ENCODE measurements at regions not wholly inside any gene's neighbourhood (a gene's known extent, or its start where the extent isn't known, plus 50 kb on each side); places are given as distances from the start of the nearest gene placed in this dataset.
A peak's percentile ranks its signal among the peaks of the same experiment; 100 is the strongest.

DNA sequence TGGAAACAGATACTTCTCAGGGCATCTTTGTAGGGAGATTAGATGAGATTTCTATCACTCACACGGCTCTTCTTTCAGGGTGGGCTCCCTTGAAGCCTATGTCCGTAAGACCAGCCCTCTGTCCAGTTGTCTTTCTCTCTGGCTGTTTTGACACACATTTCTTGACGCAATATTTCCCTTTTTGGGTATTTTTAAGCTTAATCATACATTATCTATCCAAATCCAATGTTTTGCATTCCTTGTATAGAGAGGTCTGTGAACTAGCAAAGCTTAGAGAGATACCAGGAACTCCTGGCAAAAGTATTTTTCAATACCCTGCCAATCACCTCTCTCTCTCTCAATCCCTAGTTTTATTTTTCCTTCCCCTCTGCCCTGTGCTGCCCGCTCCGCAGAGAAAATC, 79.3 kb downstream of the EOMES start:
- POLR2A ChIA-PET = no interaction called here

DNA sequence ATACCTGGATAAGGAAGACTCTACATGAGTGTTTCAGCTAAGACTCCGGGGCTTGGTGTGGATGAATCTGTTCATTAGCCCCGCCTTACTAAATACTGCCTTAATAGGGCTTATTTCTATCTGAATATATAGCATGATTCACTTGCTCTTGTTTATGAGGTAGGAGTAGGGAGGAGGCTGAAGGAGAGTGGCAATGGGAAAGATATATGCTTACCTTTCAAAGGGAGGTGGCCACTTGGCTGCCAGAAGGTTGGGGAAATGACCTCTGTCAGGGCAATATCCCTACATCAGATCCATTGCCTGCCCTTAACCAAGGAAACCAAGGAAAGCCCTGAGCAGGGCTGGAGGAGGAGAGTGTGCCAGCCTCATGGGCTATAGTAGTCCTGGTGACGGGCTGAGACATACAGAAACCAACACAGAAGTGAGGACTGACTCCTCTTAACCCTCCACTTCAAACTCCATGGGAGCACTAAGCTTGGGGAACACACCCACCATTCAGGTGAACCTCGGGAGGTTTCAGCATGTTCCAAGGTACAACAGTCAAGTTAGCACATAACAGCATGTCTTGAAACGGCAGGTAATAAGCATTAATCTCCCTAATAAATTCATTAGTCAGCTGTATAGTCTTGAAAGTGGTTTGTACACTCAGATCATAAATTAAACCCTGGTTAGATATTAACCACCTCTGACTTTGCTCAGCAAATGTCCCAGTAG, 80.1 kb downstream of the EOMES start:
- H3K4me3 ChIP-seq (ENCODE audit: low read length) = no peak overlapping the region
- no peaks in the 10 kb centered on the region for H3K27me3 ChIP-seq (ENCODE audit: control insufficient read depth in 1 of 2, insufficient read depth in 2 of 2, low read length in 2 of 2)
- H3K4me3 Mint-ChIP-seq = no peak overlapping the region
- no peak for TF ChIP-seq CTCF (IDR thresholded peaks at IDR 0.05)
- H3K9me3 ChIP-seq (ENCODE audit: control insufficient read depth in 1 of 2, insufficient read depth in 1 of 2, low read length in 2 of 2) = no peaks in the 10 kb centered on the region
- no peaks in the 10 kb centered on the region for H3K36me3 ChIP-seq (ENCODE audit: insufficient read depth, low read length)
- DNase-seq (no peak), ATAC-seq (ENCODE audit: poor library complexity) (no peak)
- H3K27me3 Mint-ChIP-seq = no peaks in the 10 kb centered on the region
- POLR2A ChIA-PET = interaction anchor here (0.8 kb wide), 1 partner anchor 10 kb away, joined by 3 read pairs; no protein-coding TSS in a partner anchor
- no peak overlapping the region for H3K27ac ChIP-seq (ENCODE audit: low read depth in 1 of 2, low read length in 2 of 2)
- no peaks in the 10 kb centered on the region for H3K36me3 Mint-ChIP-seq (ENCODE audit: low read depth)
- peaks cover 20% of the 10 kb centered on the region for H3K4me1 Mint-ChIP-seq (ENCODE audit: low read depth)
- no peaks in the 10 kb centered on the region for H3K9me3 Mint-ChIP-seq
- intact Hi-C loops (cut with DNase I, micrococcal nuclease) = no loop called here
- H3K27ac Mint-ChIP-seq = no peak overlapping the region
- CTCF ChIA-PET = interaction anchor here (0.6 kb wide), 1 partner anchor 740 kb away, joined by 3 read pairs; no protein-coding TSS in a partner anchor
- H3K4me1 ChIP-seq (ENCODE audit: insufficient read depth, low read length) = peaks cover 21% of the 10 kb centered on the region

More for the DNA sequence above, 79.3 kb downstream of the EOMES start:
- Histone ChIP-seq H3K4me1 (ENCODE audit: insufficient read depth, low read length) (peaks cover 21% of the 10 kb centered on the region), H3K9me3 (ENCODE audit: control insufficient read depth in 1 of 2, insufficient read depth in 1 of 2, low read length in 2 of 2) (no peaks in the 10 kb centered on the region), H3K36me3 (ENCODE audit: insufficient read depth, low read length) (no peaks in the 10 kb centered on the region), H3K27ac (ENCODE audit: low read depth in 1 of 2, low read length in 2 of 2) (no peak overlapping the region), H3K4me3 (ENCODE audit: low read length) (no peak overlapping the region), H3K27me3 (ENCODE audit: control insufficient read depth in 1 of 2, insufficient read depth in 2 of 2, low read length in 2 of 2) (no peaks in the 10 kb centered on the region)
- H3K27me3 Mint-ChIP-seq = no peaks in the 10 kb centered on the region
- ATAC-seq (ENCODE audit: poor library complexity) = no peak
- TF ChIP-seq CTCF (IDR thresholded peaks at IDR 0.05) = no peak
- intact Hi-C loops (cut with DNase I, micrococcal nuclease) = no loop called here
- no peaks in the 10 kb centered on the region for H3K9me3 Mint-ChIP-seq
- no peak for DNase-seq
- CTCF ChIA-PET = no interaction called here
- H3K27ac Mint-ChIP-seq = no peak overlapping the region
- H3K4me3 Mint-ChIP-seq = no peak overlapping the region
- H3K4me1 Mint-ChIP-seq (ENCODE audit: low read depth) = peaks cover 20% of the 10 kb centered on the region
- no peaks in the 10 kb centered on the region for H3K36me3 Mint-ChIP-seq (ENCODE audit: low read depth)

DNA sequence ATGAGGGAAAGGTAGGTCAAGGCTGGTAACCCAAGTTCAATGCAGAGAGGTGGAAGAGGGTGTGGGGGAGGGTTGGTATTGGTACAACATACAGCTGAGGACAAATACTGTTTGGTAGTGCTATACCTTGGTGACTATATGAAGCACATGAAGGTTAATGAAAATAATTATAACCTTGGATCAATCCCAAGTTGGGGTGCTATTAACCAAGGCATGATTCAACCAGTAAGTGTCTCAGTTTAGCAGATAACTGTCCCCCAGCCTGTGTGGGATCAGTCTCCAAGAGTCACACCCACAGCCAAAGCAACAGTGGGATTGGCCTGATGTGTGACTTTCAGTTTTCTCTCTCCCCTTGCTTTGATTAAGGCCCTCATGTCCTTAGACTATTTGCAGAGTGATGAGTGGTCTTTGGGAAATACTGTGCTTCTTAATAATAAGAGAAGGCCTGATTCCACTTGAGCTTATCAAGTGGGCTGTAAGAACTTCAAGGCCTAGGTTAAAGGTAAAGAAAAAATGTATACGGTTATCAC, 80.8 kb downstream of the EOMES start:
- Histone ChIP-seq H3K36me3 (ENCODE audit: insufficient read depth, low read length) (no peaks in the 10 kb centered on the region), H3K27me3 (ENCODE audit: control insufficient read depth in 1 of 2, insufficient read depth in 2 of 2, low read length in 2 of 2) (no peaks in the 10 kb centered on the region), H3K27ac (ENCODE audit: low read depth in 1 of 2, low read length in 2 of 2) (no peak overlapping the region), H3K9me3 (ENCODE audit: control insufficient read depth in 1 of 2, insufficient read depth in 1 of 2, low read length in 2 of 2) (no peaks in the 10 kb centered on the region), H3K4me1 (ENCODE audit: insufficient read depth, low read length) (peaks cover 21% of the 10 kb centered on the region), H3K4me3 (ENCODE audit: low read length) (no peak overlapping the region)
- H3K4me3 Mint-ChIP-seq = no peak overlapping the region
- no peaks in the 10 kb centered on the region for H3K9me3 Mint-ChIP-seq
- intact Hi-C loops (cut with DNase I, micrococcal nuclease) = no loop called here
- H3K4me1 Mint-ChIP-seq (ENCODE audit: low read depth) = peaks cover 20% of the 10 kb centered on the region
- H3K27ac Mint-ChIP-seq = peak overlapping the region; percentile 25
- ChIA-PET CTCF (interaction anchor here (0.6 kb wide), 1 partner anchor 741 kb away, joined by 3 read pairs; no protein-coding TSS in a partner anchor), POLR2A (no interaction called here)
- H3K36me3 Mint-ChIP-seq (ENCODE audit: low read depth) = no peaks in the 10 kb centered on the region
- no peaks in the 10 kb centered on the region for H3K27me3 Mint-ChIP-seq
- no peak for ATAC-seq (ENCODE audit: poor library complexity)
- no peak for TF ChIP-seq CTCF (IDR thresholded peaks at IDR 0.05)
- no peak for DNase-seq
